Psoas muscle (tissue), 7 donors: ENCODE measurements at regions not wholly inside any gene's neighbourhood (a gene's known extent, or its start where the extent isn't known, plus 50 kb on each side); places are given as distances from the start of the nearest gene placed in this dataset.

Source experiments
- ATAC-seq, 4 donors: fragments of 200-7000 bp; cut with Tn5 transposase; one replicate each; pipeline ENCODE4 v1.9.1; 2020; ENCODE audit warnings: moderate library complexity in 3 of 4, mild to moderate bottlenecking in 2 of 4
- DNase-seq, 2 donors: peaks; one replicate each; pipeline ENCODE4 v3.0.0-alpha.2; 2020
- H3K27ac ChIP-seq: fragments of 200-600 bp; one replicate; pipeline ENCODE4 v1.8.0; 2022
- H3K27me3 ChIP-seq, 3 donors: fragments of 200-600 bp in 1 of 3; one replicate each; pipeline versions ENCODE4 v1.6.1 to v1.8.0; 2013 to 2022; ENCODE audit warnings: low read length in 2 of 3, mild to moderate bottlenecking in 2 of 3, moderate library complexity in 1 of 3; ENCODE audit not compliant: insufficient read depth in 3 of 3
- H3K36me3 ChIP-seq, 2 donors: fragments of 200-600 bp in 1 of 2; one replicate each; pipeline versions ENCODE4 v1.6.1 to v1.8.0; 2013 to 2022; ENCODE audit warnings: low read depth in 1 of 2, mild to moderate bottlenecking in 1 of 2, moderate library complexity in 1 of 2; ENCODE audit not compliant: insufficient read depth in 1 of 2
- H3K4me1 ChIP-seq: fragments of 200-600 bp; one replicate; pipeline ENCODE4 v1.8.0; 2022
- H3K4me3 ChIP-seq: fragments of 200-600 bp; one replicate; pipeline ENCODE4 v1.8.0; 2022; ENCODE audit warnings: mild to moderate bottlenecking
- H3K9me3 ChIP-seq: fragments of 200-600 bp; one replicate; pipeline ENCODE4 v1.8.0; 2022
- CTCF ChIP-seq: fragments of 200-600 bp; IDR thresholded peaks from one replicate; pipeline ENCODE4 v1.8.0; 2022; ENCODE audit warnings: antibody characterized with exemption
- WGBS, 3 donors: extraction: QIAGEN DNeasy Blood & Tissue Kit; methylation state at CpG; one replicate each; pipeline versions ENCODE4 v1.1.6 to v1.1.7; 2013; 5-methylcytosine and 5-hydroxymethylcytosine counted together
- intact Hi-C, 2 donors: fragments of 100-400 bp; cut with DNase I; formaldehyde crosslinking; loops; one replicate each; pipeline versions ENCODE4 v1.11.0 to v1.14.2; 2022
- donor health status: healthy with polysubstance abuse.
- donor health status: DM: no; HTN: no; CAD: no; lungs with moderate emphysema.
- donor health status: Bipolar disorder and iron deficiency.
- donor health status: healthy.
- donor health status: DM: yes; HTN: yes; CAD: no.
- donor health status: DM: no; HTN: no; CAD: no.
- donor health status: DM: yes; HTN: yes; CAD: no.

GRCh38 chr10:36885746-36886145 is 239.7 kb upstream of the ANKRD30A start:
- Histone ChIP-seq H3K27ac (no peak overlapping the region), H3K4me1 (no peaks in the 10 kb centered on the region), H3K36me3 (no peaks in the 10 kb centered on the region), H3K4me3 (no peak overlapping the region), H3K27me3 (no peaks in the 10 kb centered on the region), H3K9me3 (no peaks in the 10 kb centered on the region)
- no peak for TF ChIP-seq CTCF
- intact Hi-C loops: loop anchor here in 1 of 2 donors (10.0 kb wide), 1 partner anchor 1251 kb away; no protein-coding TSS in a partner anchor
- 90 to 95% (median 91%) methylated on average over 5 of the region's 5 CpGs for WGBS, 3 donors
- ATAC-seq (no peak), DNase-seq (no peak)

GRCh38 chr10:36882781-36883180 is 242.6 kb upstream of the ANKRD30A start:
- Histone ChIP-seq H3K27ac (no peak overlapping the region), H3K4me3 (no peak overlapping the region), H3K36me3 (no peaks in the 10 kb centered on the region), H3K4me1 (no peaks in the 10 kb centered on the region), H3K27me3 (no peaks in the 10 kb centered on the region), H3K9me3 (no peaks in the 10 kb centered on the region)
- WGBS, 3 donors: 59 to 69% (median 67%) methylated on average over 3 of the region's 3 CpGs
- intact Hi-C loops: loop anchor here (5.0 to 10.0 kb wide), 2 partner anchors 1248 to 1250 kb away; no protein-coding TSS in a partner anchor
- TF ChIP-seq CTCF: no peak
- no peak for DNase-seq
- ATAC-seq: no peak

GRCh38 chr10:36880898-36881297 is 244.5 kb upstream of the ANKRD30A start:
- no peak for DNase-seq
- TF ChIP-seq CTCF: peak; percentile 37
- intact Hi-C loops: loop anchor here (5.0 to 10.0 kb wide), 2 partner anchors 1246 to 1249 kb away; no protein-coding TSS in a partner anchor
- Histone ChIP-seq H3K9me3 (no peaks in the 10 kb centered on the region), H3K36me3 (no peaks in the 10 kb centered on the region), H3K27ac (no peak overlapping the region), H3K4me1 (no peaks in the 10 kb centered on the region), H3K4me3 (no peak overlapping the region), H3K27me3 (no peaks in the 10 kb centered on the region)
- no peak for ATAC-seq
- WGBS, 3 donors: 11 to 15% (median 12%) methylated on average over 5 of the region's 5 CpGs

- intact Hi-C loops: no loop called here
- no peak for DNase-seq
- Histone ChIP-seq H3K27ac (no peak overlapping the region), H3K9me3 (no peaks in the 10 kb centered on the region), H3K4me1 (no peaks in the 10 kb centered on the region), H3K27me3 (no peaks in the 10 kb centered on the region), H3K4me3 (no peak overlapping the region), H3K36me3 (no peaks in the 10 kb centered on the region)
- TF ChIP-seq CTCF: no peak
- 67 to 74% (median 69%) methylated on average over 6 of the region's 6 CpGs for WGBS, 3 donors
- ATAC-seq: no peak
Measured at GRCh38 chr10:36872702-36873393, 252.6 kb upstream of the ANKRD30A start.

GRCh38 chr10:36840788-36841187 is 284.6 kb upstream of the ANKRD30A start:
- no peaks in the 10 kb centered on the region for H3K9me3 ChIP-seq
- 66 to 73% (median 71%) methylated on average over 4 of the region's 4 CpGs for WGBS, 3 donors
- no peaks in the 10 kb centered on the region for H3K4me1 ChIP-seq
- TF ChIP-seq CTCF: no peak
- ATAC-seq (no peak), DNase-seq (no peak)
- H3K27ac ChIP-seq: no peak overlapping the region
- H3K36me3 ChIP-seq: no peaks in the 10 kb centered on the region
- no peaks in the 10 kb centered on the region for H3K27me3 ChIP-seq
- intact Hi-C loops: no loop called here
- no peak overlapping the region for H3K4me3 ChIP-seq
